ENCODE measurements at regions not wholly inside any gene's neighbourhood (a gene's known extent, or its start where the extent isn't known, plus 50 kb on each side); places are given as distances from the start of the nearest gene placed in this dataset.

DNA sequence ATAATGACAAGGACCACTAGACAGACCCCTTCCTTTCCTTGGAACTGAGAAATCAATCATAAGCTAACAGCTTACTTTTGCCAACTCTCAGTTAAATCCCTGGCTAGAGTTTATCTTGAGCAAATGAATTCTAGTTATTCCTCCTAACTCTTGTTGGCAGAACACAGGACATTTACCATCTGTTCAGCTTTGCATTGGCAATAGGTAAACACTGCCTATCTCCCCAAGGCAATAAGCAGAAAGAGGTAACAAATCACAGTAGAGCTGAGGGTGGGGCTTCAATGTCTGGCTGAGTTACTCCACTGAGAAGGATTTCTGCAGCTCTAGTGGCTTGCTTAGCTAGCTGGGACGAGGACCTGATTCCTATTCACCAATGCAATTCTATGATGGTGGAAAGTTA is 503.3 kb upstream of the GRIA1 start:
- no peak for DNase-seq
- Mint-ChIP-seq H3K27ac (no peak overlapping the region), H3K9me3 (peaks cover 5% of the 10 kb centered on the region), H3K27me3 (ENCODE audit: low read depth, poor library complexity) (peaks cover 3% of the 10 kb centered on the region), H3K4me1 (no peaks in the 10 kb centered on the region), H3K36me3 (ENCODE audit: low read depth) (peaks cover 3% of the 10 kb centered on the region), H3K4me3 (no peak overlapping the region)
- TF ChIP-seq, protein P1, sequence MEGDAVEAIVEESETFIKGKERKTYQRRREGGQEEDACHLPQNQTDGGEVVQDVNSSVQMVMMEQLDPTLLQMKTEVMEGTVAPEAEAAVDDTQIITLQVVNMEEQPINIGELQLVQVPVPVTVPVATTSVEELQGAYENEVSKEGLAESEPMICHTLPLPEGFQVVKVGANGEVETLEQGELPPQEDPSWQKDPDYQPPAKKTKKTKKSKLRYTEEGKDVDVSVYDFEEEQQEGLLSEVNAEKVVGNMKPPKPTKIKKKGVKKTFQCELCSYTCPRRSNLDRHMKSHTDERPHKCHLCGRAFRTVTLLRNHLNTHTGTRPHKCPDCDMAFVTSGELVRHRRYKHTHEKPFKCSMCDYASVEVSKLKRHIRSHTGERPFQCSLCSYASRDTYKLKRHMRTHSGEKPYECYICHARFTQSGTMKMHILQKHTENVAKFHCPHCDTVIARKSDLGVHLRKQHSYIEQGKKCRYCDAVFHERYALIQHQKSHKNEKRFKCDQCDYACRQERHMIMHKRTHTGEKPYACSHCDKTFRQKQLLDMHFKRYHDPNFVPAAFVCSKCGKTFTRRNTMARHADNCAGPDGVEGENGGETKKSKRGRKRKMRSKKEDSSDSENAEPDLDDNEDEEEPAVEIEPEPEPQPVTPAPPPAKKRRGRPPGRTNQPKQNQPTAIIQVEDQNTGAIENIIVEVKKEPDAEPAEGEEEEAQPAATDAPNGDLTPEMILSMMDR (IDR thresholded peaks at IDR 0.05), result no peak

DNA sequence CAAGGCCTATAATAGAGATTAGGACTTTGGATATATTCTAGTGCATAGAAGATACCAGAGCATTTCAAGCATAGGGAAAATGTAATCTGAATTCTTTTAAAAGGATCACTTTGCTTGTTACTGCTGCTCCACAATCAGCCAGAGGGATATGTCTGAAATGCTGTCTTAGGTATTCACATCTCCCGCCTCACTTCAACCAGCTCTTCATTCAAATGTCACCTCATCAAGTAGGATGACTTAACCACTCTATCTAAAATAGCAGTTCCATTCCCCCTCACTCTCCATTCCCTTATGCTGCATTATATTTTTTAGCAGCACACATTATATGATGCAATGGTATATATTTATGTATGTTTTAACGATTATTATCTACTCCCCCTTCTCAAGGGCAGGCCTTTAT is 500.3 kb upstream of the GRIA1 start:
- H3K36me3 Mint-ChIP-seq (ENCODE audit: low read depth), result no peaks in the 10 kb centered on the region
- no peaks in the 10 kb centered on the region for H3K9me3 Mint-ChIP-seq
- no peak for DNase-seq
- no peak overlapping the region for H3K27ac Mint-ChIP-seq
- no peak overlapping the region for H3K4me3 Mint-ChIP-seq
- H3K4me1 Mint-ChIP-seq, result no peaks in the 10 kb centered on the region
- peaks cover 3% of the 10 kb centered on the region for H3K27me3 Mint-ChIP-seq (ENCODE audit: low read depth, poor library complexity)
- TF ChIP-seq, protein P1 (IDR thresholded peaks at IDR 0.05), result no peak

DNA sequence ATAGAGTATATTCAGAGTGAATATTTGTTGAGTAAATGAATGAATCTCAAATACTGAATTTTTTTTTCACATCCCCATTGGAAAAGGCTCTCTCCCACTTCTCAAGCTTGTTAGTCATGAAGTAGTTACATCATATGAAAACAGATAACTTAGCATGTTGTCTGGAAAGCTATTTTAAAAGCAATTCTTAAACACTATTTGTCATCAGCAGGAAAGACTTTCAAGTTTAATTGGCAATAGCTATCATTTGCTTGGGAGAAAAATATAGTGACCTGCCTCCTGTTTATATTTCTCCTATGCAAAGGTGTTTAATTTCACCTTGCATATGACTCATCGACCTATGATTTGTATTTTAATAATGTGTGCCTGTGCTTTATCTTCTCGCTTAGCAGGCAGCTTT is 499.8 kb upstream of the GRIA1 start:
- no peaks in the 10 kb centered on the region for H3K4me1 Mint-ChIP-seq
- DNase-seq, result no peak
- TF ChIP-seq, protein P1 (IDR thresholded peaks at IDR 0.05), result no peak
- H3K27ac Mint-ChIP-seq, result no peak overlapping the region
- no peaks in the 10 kb centered on the region for H3K9me3 Mint-ChIP-seq
- H3K4me3 Mint-ChIP-seq, result no peak overlapping the region
- no peaks in the 10 kb centered on the region for H3K36me3 Mint-ChIP-seq (ENCODE audit: low read depth)
- peaks cover 3% of the 10 kb centered on the region for H3K27me3 Mint-ChIP-seq (ENCODE audit: low read depth, poor library complexity)

DNA sequence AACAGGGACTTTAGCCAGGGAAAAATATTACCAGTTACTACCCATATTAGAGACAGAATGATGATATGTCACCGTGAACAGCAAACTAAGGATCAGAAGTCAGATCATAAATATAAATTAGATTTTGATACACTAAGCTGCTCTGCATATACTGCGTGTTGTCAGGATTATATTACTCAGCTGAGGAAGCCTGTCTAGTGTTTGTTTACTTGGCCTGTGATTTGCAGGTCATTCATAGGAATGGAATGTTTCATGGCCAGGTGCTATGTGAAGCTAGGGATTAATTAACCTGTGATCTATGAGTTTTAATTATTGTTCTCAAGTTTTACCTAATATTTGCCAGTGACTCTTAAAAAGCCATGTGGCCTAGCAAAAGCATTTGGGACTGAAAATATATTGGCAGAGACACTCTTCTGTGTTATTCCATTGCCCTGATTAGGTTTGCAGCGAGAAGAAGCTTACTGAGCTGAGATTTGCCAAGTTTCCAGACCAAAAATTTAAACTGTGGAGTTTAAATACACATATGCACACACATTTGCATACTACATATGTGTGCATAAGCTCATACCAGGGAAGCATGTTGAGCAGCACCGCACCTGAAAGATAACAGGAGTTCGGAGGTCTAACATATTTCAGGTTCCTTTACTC is 496.3 kb upstream of the GRIA1 start:
- H3K4me1 Mint-ChIP-seq, result no peaks in the 10 kb centered on the region
- no peak for DNase-seq
- no peaks in the 10 kb centered on the region for H3K36me3 Mint-ChIP-seq (ENCODE audit: low read depth)
- TF ChIP-seq, protein P1 (IDR thresholded peaks at IDR 0.05), result no peak
- H3K9me3 Mint-ChIP-seq, result no peaks in the 10 kb centered on the region
- no peak overlapping the region for H3K27ac Mint-ChIP-seq
- no peak overlapping the region for H3K4me3 Mint-ChIP-seq
- H3K27me3 Mint-ChIP-seq (ENCODE audit: low read depth, poor library complexity), result peaks cover 3% of the 10 kb centered on the region

DNA sequence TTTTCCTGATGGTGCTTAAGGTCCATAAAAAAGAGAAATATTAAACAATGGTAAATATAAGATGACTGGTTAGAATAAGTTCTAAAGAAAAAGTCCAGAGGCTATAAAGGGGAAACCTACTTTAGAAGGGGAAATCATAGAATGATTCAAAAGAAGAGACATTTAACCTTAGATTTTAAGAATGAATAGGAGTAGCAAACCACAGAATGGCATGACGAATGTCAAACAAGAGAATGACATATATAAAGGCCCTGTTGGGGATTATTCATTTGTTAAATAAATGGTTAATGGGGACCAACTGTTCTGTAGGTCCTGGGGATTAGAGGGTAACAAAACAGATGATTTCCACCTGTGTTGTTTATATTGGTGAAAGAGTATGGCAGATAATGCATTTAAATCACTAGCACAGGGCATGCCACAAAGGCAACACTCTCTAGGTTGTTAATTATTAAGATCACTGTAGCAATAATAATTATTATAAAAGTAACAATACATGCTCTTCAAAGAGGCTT is 495.2 kb upstream of the GRIA1 start:
- no peaks in the 10 kb centered on the region for H3K36me3 Mint-ChIP-seq (ENCODE audit: low read depth)
- no peak for DNase-seq
- no peaks in the 10 kb centered on the region for H3K4me1 Mint-ChIP-seq
- no peak overlapping the region for H3K4me3 Mint-ChIP-seq
- no peak overlapping the region for H3K27ac Mint-ChIP-seq
- H3K27me3 Mint-ChIP-seq (ENCODE audit: low read depth, poor library complexity), result peaks cover 3% of the 10 kb centered on the region
- TF ChIP-seq, protein P1 (IDR thresholded peaks at IDR 0.05), result no peak
- no peaks in the 10 kb centered on the region for H3K9me3 Mint-ChIP-seq

DNA sequence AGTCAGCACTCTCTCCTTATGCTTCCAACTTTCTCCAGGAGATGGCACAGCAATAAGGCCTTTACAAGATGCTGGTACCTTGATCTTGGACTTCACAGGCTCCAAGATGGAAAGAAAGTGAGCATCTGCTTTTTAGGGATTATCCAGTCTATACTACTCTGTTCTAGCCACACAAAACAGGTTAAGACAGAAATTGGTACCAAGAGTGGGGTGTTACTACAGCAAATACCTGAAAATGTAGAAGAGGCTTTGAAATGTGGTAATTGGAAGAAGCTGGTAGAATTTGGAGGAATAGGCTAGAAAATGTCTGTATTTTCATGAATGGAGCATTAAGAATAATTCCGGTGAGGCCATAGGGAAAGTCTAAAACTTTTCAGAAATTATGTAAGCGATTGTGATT is 484.8 kb upstream of the GRIA1 start:
- H3K4me1 Mint-ChIP-seq, result no peaks in the 10 kb centered on the region
- no peaks in the 10 kb centered on the region for H3K27me3 Mint-ChIP-seq (ENCODE audit: low read depth, poor library complexity)
- TF ChIP-seq, protein P1 (IDR thresholded peaks at IDR 0.05), result no peak
- DNase-seq, result no peak
- no peak overlapping the region for H3K27ac Mint-ChIP-seq
- no peak overlapping the region for H3K4me3 Mint-ChIP-seq
- peaks cover 25% of the 10 kb centered on the region for H3K9me3 Mint-ChIP-seq
- no peaks in the 10 kb centered on the region for H3K36me3 Mint-ChIP-seq (ENCODE audit: low read depth)

All from nephron progenitor cell (in vitro differentiated cells).